Activated naive CD8-positive, alpha-beta T cell (primary cell): ENCODE measurements at regions not wholly inside any gene's neighbourhood (a gene's known extent, or its start where the extent isn't known, plus 50 kb on each side); places are given as distances from the start of the nearest gene placed in this dataset.
A peak's percentile ranks its signal among the peaks of the same experiment; 100 is the strongest.

Source experiments
- H3K27ac Mint-ChIP-seq: one replicate; pipeline ENCODE4 v1.8.0; 2021; ENCODE audit warnings: mixed read lengths
- H3K27me3 Mint-ChIP-seq: one replicate; pipeline ENCODE4 v1.8.0; 2021; ENCODE audit warnings: mixed read lengths
- H3K36me3 Mint-ChIP-seq: one replicate; pipeline ENCODE4 v1.8.0; 2021; ENCODE audit warnings: mixed read lengths
- H3K4me1 Mint-ChIP-seq: one replicate; pipeline ENCODE4 v1.8.0; 2021; ENCODE audit warnings: low read depth, mixed read lengths
- H3K4me3 Mint-ChIP-seq: one replicate; pipeline ENCODE4 v1.8.0; 2021; ENCODE audit warnings: mild to moderate bottlenecking, mixed read lengths
- H3K9me3 Mint-ChIP-seq: one replicate; pipeline ENCODE4 v1.8.0; 2021; ENCODE audit warnings: low read depth, mixed read lengths

GRCh38 chr18:79612291-79613108 lies 67.1 kb upstream of the CTDP1 start:
- no peak overlapping the region for H3K27ac Mint-ChIP-seq
- H3K4me3 Mint-ChIP-seq = no peak overlapping the region
- H3K9me3 Mint-ChIP-seq = no peaks in the 10 kb centered on the region
- no peaks in the 10 kb centered on the region for H3K36me3 Mint-ChIP-seq
- no peaks in the 10 kb centered on the region for H3K4me1 Mint-ChIP-seq
- H3K27me3 Mint-ChIP-seq = peaks cover 3% of the 10 kb centered on the region

- Mint-ChIP-seq H3K27ac (no peak overlapping the region), H3K36me3 (no peaks in the 10 kb centered on the region), H3K9me3 (no peaks in the 10 kb centered on the region), H3K4me3 (no peak overlapping the region), H3K27me3 (peaks cover 3% of the 10 kb centered on the region), H3K4me1 (no peaks in the 10 kb centered on the region)
These were observed 66.2 kb upstream of the CTDP1 start for GRCh38 chr18:79613186-79613931.

DNA sequence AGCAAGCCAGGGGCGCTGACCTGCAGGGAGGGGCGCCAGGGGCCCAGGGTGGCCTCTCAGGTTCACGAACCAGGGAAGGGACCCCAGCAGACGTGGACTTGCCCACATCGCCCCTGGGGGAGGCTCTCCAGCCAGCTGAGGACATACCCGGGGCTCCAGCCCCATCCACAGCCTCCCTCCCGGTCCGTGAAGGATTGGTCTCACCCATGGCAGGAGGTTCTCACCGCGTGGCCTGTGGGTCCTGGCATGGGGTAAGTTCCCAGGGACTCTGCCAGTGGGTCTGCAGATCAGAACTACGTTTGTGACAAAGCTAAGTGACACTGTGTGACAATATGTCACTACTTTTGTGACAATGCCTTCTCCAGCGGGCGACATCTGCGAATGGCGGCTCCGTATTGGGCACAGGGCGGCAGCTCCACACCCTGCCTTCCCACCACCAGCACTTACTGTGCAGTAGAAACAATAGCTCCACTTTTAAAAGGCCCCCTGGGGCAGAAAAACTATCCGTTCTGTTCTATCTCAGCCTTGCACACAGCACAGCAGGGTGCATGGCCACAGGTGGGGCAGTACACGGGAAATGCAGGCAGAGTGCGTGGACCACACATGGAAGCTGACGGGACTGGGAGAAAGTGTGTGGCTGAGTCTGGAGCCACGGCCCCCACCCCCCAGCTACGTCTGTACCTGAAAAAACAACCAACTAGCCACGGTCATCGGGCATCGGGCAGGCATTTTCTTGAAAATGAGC lies 65.2 kb upstream of the CTDP1 start:
- H3K4me1 Mint-ChIP-seq = no peaks in the 10 kb centered on the region
- H3K9me3 Mint-ChIP-seq = no peaks in the 10 kb centered on the region
- no peak overlapping the region for H3K4me3 Mint-ChIP-seq
- no peak overlapping the region for H3K27ac Mint-ChIP-seq
- peaks cover 3% of the 10 kb centered on the region for H3K27me3 Mint-ChIP-seq
- H3K36me3 Mint-ChIP-seq = no peaks in the 10 kb centered on the region

DNA sequence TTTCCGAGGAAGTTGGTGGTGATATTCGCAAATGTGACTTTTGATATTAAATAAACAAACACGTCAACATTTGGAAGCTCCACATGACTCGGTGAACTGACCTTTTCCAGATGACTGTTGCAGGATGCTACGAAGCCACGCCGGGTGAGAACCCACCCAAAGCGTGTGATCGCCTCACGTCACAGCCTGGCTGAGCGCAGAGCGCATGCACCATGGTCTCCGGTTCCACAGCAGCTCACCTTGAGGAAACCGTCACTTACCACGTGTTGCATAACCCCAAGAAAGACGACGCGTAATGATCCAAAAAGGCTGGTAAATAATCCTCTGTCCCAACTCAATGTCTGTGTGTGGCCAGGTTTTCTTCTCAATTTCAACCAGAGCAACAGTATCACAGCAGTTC lies 64.5 kb upstream of the CTDP1 start:
- Mint-ChIP-seq H3K4me1 (no peaks in the 10 kb centered on the region), H3K36me3 (no peaks in the 10 kb centered on the region), H3K27ac (no peak overlapping the region), H3K9me3 (no peaks in the 10 kb centered on the region), H3K4me3 (no peak overlapping the region), H3K27me3 (peaks cover 3% of the 10 kb centered on the region)

GRCh38 chr18:79615586-79615985 lies 64.0 kb upstream of the CTDP1 start:
- Mint-ChIP-seq H3K27me3 (peaks cover 3% of the 10 kb centered on the region), H3K36me3 (no peaks in the 10 kb centered on the region), H3K4me3 (no peak overlapping the region), H3K27ac (no peak overlapping the region), H3K9me3 (no peaks in the 10 kb centered on the region), H3K4me1 (no peaks in the 10 kb centered on the region)

- no peaks in the 10 kb centered on the region for H3K4me1 Mint-ChIP-seq
- no peaks in the 10 kb centered on the region for H3K36me3 Mint-ChIP-seq
- H3K4me3 Mint-ChIP-seq = no peak overlapping the region
- no peak overlapping the region for H3K27ac Mint-ChIP-seq
- peaks cover 3% of the 10 kb centered on the region for H3K27me3 Mint-ChIP-seq
- H3K9me3 Mint-ChIP-seq = no peaks in the 10 kb centered on the region
These were observed 62.7 kb upstream of the CTDP1 start for GRCh38 chr18:79616651-79617510.

DNA sequence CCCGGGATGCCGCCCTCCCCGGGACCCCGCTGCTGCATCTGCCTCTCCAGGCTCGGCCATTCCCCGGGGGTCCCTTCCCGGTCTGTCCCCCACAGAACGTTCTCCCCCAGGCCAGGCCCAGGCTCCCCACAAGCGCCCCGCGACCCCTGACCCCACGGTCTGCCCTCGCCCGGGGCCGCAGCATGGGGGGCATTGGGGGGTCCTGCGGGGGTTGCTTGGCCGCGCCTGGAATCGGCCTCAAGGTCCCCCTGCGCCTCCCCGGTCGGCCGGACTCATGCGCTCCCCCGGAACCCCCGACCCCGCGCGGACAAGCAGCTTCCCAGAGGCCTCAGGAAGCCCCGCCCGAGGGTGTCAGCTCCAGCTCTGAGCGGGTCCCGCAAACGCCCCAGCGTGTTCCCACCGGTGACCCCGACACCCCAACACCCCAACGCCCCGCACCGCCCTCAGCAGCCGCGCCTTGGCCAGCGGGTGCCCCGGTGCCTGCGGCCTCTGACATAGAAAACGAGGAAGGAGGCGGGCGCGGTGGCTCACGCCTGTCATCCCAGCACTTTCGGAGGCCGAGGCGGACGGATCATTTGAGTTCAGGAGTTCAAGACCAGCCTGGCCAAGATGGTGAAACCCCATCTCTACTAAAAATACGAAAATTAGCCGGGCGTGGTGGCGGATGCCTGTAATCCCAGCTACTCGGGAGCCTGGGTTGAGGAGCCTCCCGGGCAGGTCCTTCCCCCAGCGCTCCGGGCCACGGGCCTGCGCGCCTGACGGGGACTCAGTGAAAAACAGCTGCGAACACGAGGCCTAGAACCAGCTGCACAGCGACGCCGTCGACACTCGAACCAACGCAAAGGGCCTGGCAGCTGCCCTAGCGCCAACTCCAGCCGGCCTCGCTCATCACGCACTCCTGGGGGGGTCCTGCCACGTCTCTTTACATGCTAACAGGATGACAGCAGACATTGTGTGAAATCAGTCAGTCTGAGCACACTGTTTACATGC lies 61.8 kb upstream of the CTDP1 start:
- Mint-ChIP-seq H3K4me1 (no peaks in the 10 kb centered on the region), H3K27ac (no peak overlapping the region), H3K27me3 (peaks cover 3% of the 10 kb centered on the region), H3K4me3 (peak overlapping the region; percentile 35), H3K9me3 (no peaks in the 10 kb centered on the region), H3K36me3 (no peaks in the 10 kb centered on the region)

- no peaks in the 10 kb centered on the region for H3K9me3 Mint-ChIP-seq
- H3K4me1 Mint-ChIP-seq = peaks cover 6% of the 10 kb centered on the region
- no peak overlapping the region for H3K27ac Mint-ChIP-seq
- no peaks in the 10 kb centered on the region for H3K36me3 Mint-ChIP-seq
- H3K4me3 Mint-ChIP-seq = no peak overlapping the region
- H3K27me3 Mint-ChIP-seq = peaks cover 2% of the 10 kb centered on the region
These were observed 58.9 kb upstream of the CTDP1 start for GRCh38 chr18:79620576-79621165.

- Mint-ChIP-seq H3K27ac (no peak overlapping the region), H3K9me3 (no peaks in the 10 kb centered on the region), H3K4me3 (no peak overlapping the region), H3K4me1 (peaks cover 6% of the 10 kb centered on the region), H3K36me3 (no peaks in the 10 kb centered on the region), H3K27me3 (peaks cover 4% of the 10 kb centered on the region)
These were observed 58.1 kb upstream of the CTDP1 start for GRCh38 chr18:79621501-79621900.

- no peaks in the 10 kb centered on the region for H3K9me3 Mint-ChIP-seq
- no peaks in the 10 kb centered on the region for H3K36me3 Mint-ChIP-seq
- no peak overlapping the region for H3K4me3 Mint-ChIP-seq
- H3K27me3 Mint-ChIP-seq = peaks cover 4% of the 10 kb centered on the region
- no peak overlapping the region for H3K27ac Mint-ChIP-seq
- H3K4me1 Mint-ChIP-seq = peaks cover 6% of the 10 kb centered on the region
These were observed 57.6 kb upstream of the CTDP1 start for GRCh38 chr18:79622004-79622403.

GRCh38 chr18:79624356-79625170 lies 55.0 kb upstream of the CTDP1 start:
- Mint-ChIP-seq H3K36me3 (no peaks in the 10 kb centered on the region), H3K4me1 (peaks cover 6% of the 10 kb centered on the region)

GRCh38 chr18:79625195-79625923 lies 54.2 kb upstream of the CTDP1 start:
- no peak overlapping the region for H3K4me3 Mint-ChIP-seq
- H3K9me3 Mint-ChIP-seq = no peaks in the 10 kb centered on the region
- H3K4me1 Mint-ChIP-seq = peaks cover 6% of the 10 kb centered on the region
- H3K36me3 Mint-ChIP-seq = no peaks in the 10 kb centered on the region
- no peak overlapping the region for H3K27ac Mint-ChIP-seq
- peaks cover 4% of the 10 kb centered on the region for H3K27me3 Mint-ChIP-seq

More at GRCh38 chr18:79624356-79625170, 55.0 kb upstream of the CTDP1 start:
- H3K27me3 Mint-ChIP-seq = peaks cover 4% of the 10 kb centered on the region
- no peak overlapping the region for H3K27ac Mint-ChIP-seq
- no peaks in the 10 kb centered on the region for H3K9me3 Mint-ChIP-seq
- H3K4me3 Mint-ChIP-seq = no peak overlapping the region
